A673 (cell line): ENCODE measurements at regions not wholly inside any gene's neighbourhood (a gene's known extent, or its start where the extent isn't known, plus 50 kb on each side); places are given as distances from the start of the nearest gene placed in this dataset.

Experiments used
- CTCF ChIP-seq: fragments of 300-800, 200-600 bp; sonication (generic); conservative IDR thresholded peaks from 2 replicates; pipeline ENCODE4 v1.5.1; 2017; ENCODE audit warnings: low read depth, mild to moderate bottlenecking, antibody characterized with exemption, low read length, moderate library complexity, mixed read lengths
- EZH2 ChIP-seq: fragments of 200-600 bp; sonication (generic); IDR thresholded peaks from 2 replicates; pipeline ENCODE4 v1.6.1; 2017; ENCODE audit warnings: borderline replicate concordance, low read depth, mild to moderate bottlenecking, mixed read lengths, antibody characterized with exemption, low read length; ENCODE audit not compliant: poor library complexity, severe bottlenecking

DNA sequence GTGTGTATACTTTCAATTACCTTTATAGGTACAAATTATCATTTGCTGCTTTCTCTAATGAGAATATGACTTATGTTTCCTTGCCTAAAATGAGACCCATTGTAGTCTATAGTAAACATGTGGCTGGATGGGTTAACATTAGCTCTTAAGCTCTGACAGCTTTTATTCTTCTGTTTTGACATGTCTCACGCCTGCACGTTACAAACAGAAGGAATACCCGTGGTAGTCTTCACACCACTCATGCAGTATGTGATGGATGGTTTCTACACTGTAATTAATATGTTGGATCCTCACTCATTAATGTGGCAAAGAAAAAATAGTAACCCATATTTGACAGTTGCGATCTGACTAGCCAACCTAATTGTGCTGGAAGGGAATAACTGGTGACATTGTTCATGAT, 133.4 kb upstream of the MITF start:
- TF ChIP-seq CTCF (no peak), EZH2 (no peak)
